HepG2 (cell line): ENCODE measurements at regions not wholly inside any gene's neighbourhood (a gene's known extent, or its start where the extent isn't known, plus 50 kb on each side); places are given as distances from the start of the nearest gene placed in this dataset.
A peak's percentile ranks its signal among the peaks of the same experiment; 100 is the strongest.

Source experiments
- ATAC-seq: fragments of 200-7000 bp; cut with Tn5 transposase; 3 replicates; pipeline ENCODE4 v1.9.1; 2020; ENCODE audit warnings: mild to moderate bottlenecking, moderate library complexity
- BruUV-seq: library from RNA; stranded (reverse); fragments of 400-500 nt; replicated peaks from 2 replicates; lab custom pipeline; 2021; lab: Mats Ljungman, UMichigan
- CTCF ChIA-PET: fragments of 300-600 bp; formaldehyde crosslinking; extraction: SDS; loops from one replicate; lab custom pipeline; 2021; ENCODE audit warnings: low total read pairs, inconsistent platforms, low intra/inter-chr PET ratio; lab: Yijun Ruan, JAX
- POLR2A ChIA-PET: fragments of 350-600 bp; sonication (Branson Sonifier 250); formaldehyde crosslinking; loops from one replicate; lab custom pipeline; 2020; ENCODE audit warnings: antibody characterized with exemption, inconsistent platforms; lab: Yijun Ruan, JAX
- DNase-seq: peaks from one replicate; pipeline ENCODE4 v3.0.0-alpha.2; 2015; ENCODE audit warnings: low spot score
- FAIRE-seq: peaks from 3 replicates; lab custom pipeline; 2011; peaks lifted over from hg19 to GRCh38; lab: Jason Lieb, UNC
- H2AFZ ChIP-seq: one replicate; pipeline ENCODE4 v1.6.1; 2011; ENCODE audit warnings: low read length, inconsistent platforms
- H3K27ac ChIP-seq: fragments of 300-600 bp; 3 replicates; pipeline ENCODE4 v1.8.0; 2011; ENCODE audit warnings: mixed run types, mild to moderate bottlenecking, mixed read lengths, low read length, inconsistent platforms; ENCODE audit not compliant: insufficient read depth; ENCODE audit errors: extremely low read length
- H3K27me3 ChIP-seq, 2 experiments: fragments of 200-600 bp in 1 of 2; 2 replicates in 1 of 2; 3 replicates in 1 of 2; pipeline versions ENCODE4 v1.6.0 to v1.8.0; 2011; ENCODE audit warnings: low read length in 2 of 2, mild to moderate bottlenecking in 2 of 2, moderate library complexity in 2 of 2, inconsistent platforms in 1 of 2; ENCODE audit not compliant: insufficient read depth in 2 of 2, control insufficient read depth in 1 of 2
- H3K36me3 ChIP-seq, 2 experiments: fragments of 200-600 bp in 1 of 2; replicated peaks in 1 of 2; 2 replicates in 1 of 2; 3 replicates in 1 of 2; pipeline versions ENCODE4 v1.5.1 to v1.8.0; 2011; ENCODE audit warnings: low read length in 2 of 2, inconsistent platforms in 1 of 2; ENCODE audit not compliant: insufficient read depth in 2 of 2, control insufficient read depth in 1 of 2
- H3K4me1 ChIP-seq: 2 replicates; pipeline ENCODE4 v1.5.1; 2012; ENCODE audit warnings: low read length, inconsistent platforms; ENCODE audit not compliant: insufficient read depth
- H3K4me2 ChIP-seq: 2 replicates; pipeline ENCODE4 v1.6.0; 2011; ENCODE audit warnings: low read depth, low read length, inconsistent platforms
- H3K4me3 ChIP-seq, 3 experiments: fragments of 200-600 bp in 1 of 3; sonication (generic), shearing (Covaris generic) in 1 of 3; replicated peaks in 1 of 3; 2 replicates each; pipeline ENCODE4 v1.5.1; 2011 to 2016; ENCODE audit warnings: low read length in 3 of 3, inconsistent platforms in 2 of 3, low read depth in 2 of 3, mild to moderate bottlenecking in 2 of 3, control low read depth in 1 of 3, mixed read lengths in 1 of 3; ENCODE audit not compliant: insufficient read depth in 1 of 3
- H3K79me2 ChIP-seq: one replicate; pipeline ENCODE4 v1.6.1; 2011; ENCODE audit warnings: low read length, inconsistent platforms; ENCODE audit not compliant: insufficient read depth
- H3K9ac ChIP-seq: 2 replicates; pipeline ENCODE4 v1.6.0; 2011; ENCODE audit warnings: mild to moderate bottlenecking, low read depth, low read length, inconsistent platforms; ENCODE audit not compliant: insufficient read depth
- H3K9me3 ChIP-seq: 2 replicates; pipeline ENCODE4 v1.5.1; 2012; ENCODE audit warnings: mild to moderate bottlenecking, low read length
- H4K20me1 ChIP-seq: 2 replicates; pipeline ENCODE4 v1.6.0; 2011; ENCODE audit warnings: inconsistent platforms, mild to moderate bottlenecking, low read length, moderate library complexity; ENCODE audit not compliant: insufficient read depth
- DMAP1 ChIP-seq: IDR thresholded peaks from 2 replicates; pipeline ENCODE4 v1.6.1; 2016
- EHMT2 ChIP-seq: fragments of 200-600 bp; sonication (generic); IDR thresholded peaks from 2 replicates; pipeline ENCODE4 v1.7.0; 2017; ENCODE audit warnings: antibody characterized with exemption, low read depth, low read length, borderline replicate concordance
- FOXA3 ChIP-seq: IDR thresholded peaks from 2 replicates; pipeline ENCODE4 v1.6.1; 2016; ENCODE audit warnings: missing genetic modification reagents, missing compliant biosample characterization
- HNF4A ChIP-seq: sonication (generic); formaldehyde crosslinking; IDR thresholded peaks from 2 replicates; pipeline ENCODE4 v1.4.0; 2020; ENCODE audit warnings: missing genetic modification reagents
- HNF4G ChIP-seq, 2 experiments: sonication (generic) in 1 of 2; formaldehyde crosslinking in 1 of 2; IDR thresholded peaks; 2 replicates each; pipeline versions ENCODE4 v1.4.0 to v1.6.1; 2011 to 2020; ENCODE audit warnings: borderline replicate concordance in 2 of 2, low read depth in 2 of 2, mild to moderate bottlenecking in 2 of 2, low read length in 1 of 2, missing genetic modification reagents in 1 of 2, moderate library complexity in 1 of 2
- MED13 ChIP-seq: sonication (generic); formaldehyde crosslinking; IDR thresholded peaks from 2 replicates; pipeline ENCODE4 v1.5.0; 2020; ENCODE audit warnings: missing genetic modification reagents
- NCOA2 ChIP-seq: sonication (generic); formaldehyde crosslinking; IDR thresholded peaks from 2 replicates; pipeline ENCODE4 v1.8.0; 2022; ENCODE audit warnings: inconsistent platforms
- NCOR1 ChIP-seq: fragments of 200-600 bp; sonication (generic); IDR thresholded peaks from 2 replicates; pipeline ENCODE4 v1.7.0; 2017; ENCODE audit warnings: antibody characterized with exemption, low read length, borderline replicate concordance
- SALL1 ChIP-seq: sonication (generic); formaldehyde crosslinking; IDR thresholded peaks from 2 replicates; pipeline ENCODE4 v1.8.0; 2022; ENCODE audit warnings: mild to moderate bottlenecking, missing genetic modification reagents
- SOX6 ChIP-seq, 2 experiments: fragments of 450-650 bp in 1 of 2; sonication (generic) in 1 of 2; formaldehyde crosslinking in 1 of 2; IDR thresholded peaks; 2 replicates each; pipeline versions ENCODE4 v1.4.0 to v1.6.1; 2017 to 2020; ENCODE audit warnings: antibody characterized with exemption in 1 of 2, mild to moderate bottlenecking in 1 of 2, missing genetic modification reagents in 1 of 2
- TEAD3 ChIP-seq: optimal IDR thresholded peaks from 2 replicates; pipeline ENCODE3; 2016; ENCODE audit warnings: borderline replicate concordance
- ZBTB3 ChIP-seq: sonication (generic); formaldehyde crosslinking; IDR thresholded peaks from 2 replicates; pipeline ENCODE4 v1.4.0; 2020; ENCODE audit warnings: low read depth, mild to moderate bottlenecking, moderate library complexity, missing genetic modification reagents, borderline replicate concordance
- ZNF317 ChIP-seq: sonication (generic); formaldehyde crosslinking; IDR thresholded peaks from 2 replicates; pipeline ENCODE4 v1.5.0; 2020; ENCODE audit warnings: mild to moderate bottlenecking, missing genetic modification reagents
- ZNF460 ChIP-seq: sonication (generic); formaldehyde crosslinking; IDR thresholded peaks from 2 replicates; pipeline ENCODE4 v1.5.1; 2020; ENCODE audit warnings: missing genetic modification reagents, mild to moderate bottlenecking, borderline replicate concordance
- ZNF546 ChIP-seq: sonication (generic); formaldehyde crosslinking; conservative IDR thresholded peaks from 2 replicates; pipeline ENCODE4 v1.8.1; 2023; ENCODE audit warnings: mild to moderate bottlenecking, missing genetic modification reagents
- ZNF549 ChIP-seq: sonication (generic); formaldehyde crosslinking; IDR thresholded peaks from 2 replicates; pipeline ENCODE4 v1.5.0; 2020; ENCODE audit warnings: missing genetic modification reagents
- ZNF644 ChIP-seq: IDR thresholded peaks from 2 replicates; pipeline ENCODE4 v1.6.1; 2016; ENCODE audit warnings: low read depth
- WGBS: methylation state at CpG from one replicate; pipeline ENCODE4 v1.1.6; 2017; ENCODE audit warnings: low lambda C conversion rate; 5-methylcytosine and 5-hydroxymethylcytosine counted together
- in situ Hi-C: cut with HindIII; loops from 2 replicates; pipeline ENCODE4 v1.10.0; 2017; ENCODE audit warnings: low pct_unique_long_range_greater_than_20kb; ENCODE audit not compliant: extremely low pct_ligation_motif_present
- intact Hi-C: fragments of 100-400 bp; cut with micrococcal nuclease; formaldehyde crosslinking; loops from one replicate; pipeline ENCODE4 v1.10.0; 2022; ENCODE audit not compliant: unreplicated experiment
- TF ChIP-seq, protein P1 (sequence below): sonication (generic); formaldehyde crosslinking; IDR thresholded peaks from 2 replicates; pipeline ENCODE4 v1.8.1; 2023; ENCODE audit warnings: mild to moderate bottlenecking, missing genetic modification reagents
- TF ChIP-seq, protein P2 (sequence below): sonication (generic); formaldehyde crosslinking; IDR thresholded peaks from 2 replicates; pipeline ENCODE4 v1.8.1; 2022; ENCODE audit warnings: mild to moderate bottlenecking, missing genetic modification reagents

GRCh38 chr2:106614511-106615291, 127.5 kb downstream of the CD8B2 start:
- no peaks in the 10 kb centered on the region; a peak in 1 of 5 replicates for H3K27me3 ChIP-seq
- H3K4me1 ChIP-seq, result peaks cover 16% of the 10 kb centered on the region
- in situ Hi-C loops (no loop called here), intact Hi-C loops (no loop called here)
- H2AFZ ChIP-seq, result no peak overlapping the region
- no TSS peak for BruUV-seq
- H4K20me1 ChIP-seq, result no peaks in the 10 kb centered on the region
- no peak overlapping the region for H3K9ac ChIP-seq
- 2% methylated on average over 5 of the region's 5 CpGs for WGBS
- H3K79me2 ChIP-seq, result no peaks in the 10 kb centered on the region
- peak overlapping the region; percentile 45 for H3K4me2 ChIP-seq
- H3K4me3 ChIP-seq, result peak overlapping the region in 1 of 3 experiments; percentile 4; a peak in 2 of 6 replicates
- ChIA-PET POLR2A (no interaction called here), CTCF (no interaction called here)
- H3K27ac ChIP-seq, result no peak overlapping the region
- peak; percentile 73 for DNase-seq
- H3K9me3 ChIP-seq, result peaks cover 4% of the 10 kb centered on the region; the same call in 1 of the 2 replicates
- ATAC-seq, result peak; percentile 99
- FAIRE-seq, result peak; percentile 34
- H3K36me3 ChIP-seq, result no peaks in the 10 kb centered on the region
- TF ChIP-seq ZNF317 (CRISPR knock-in tag), result peak; percentile 91
- peak; percentile 35; the same call in 1 of the 2 replicates for TF ChIP-seq SALL1 (CRISPR knock-in tag)
- TF ChIP-seq MED13 (CRISPR knock-in tag), result no peak
- no peak for TF ChIP-seq ZNF460 (CRISPR knock-in tag)
- no peak for TF ChIP-seq SOX6 (IDR thresholded peaks at IDR 0.05)
- 0 out of 2 replicates have a peak, but pooled peaks have one; percentile 8 for TF ChIP-seq SOX6 (CRISPR knock-in tag; IDR thresholded peaks at IDR 0.05)
- TF ChIP-seq, protein P1, sequence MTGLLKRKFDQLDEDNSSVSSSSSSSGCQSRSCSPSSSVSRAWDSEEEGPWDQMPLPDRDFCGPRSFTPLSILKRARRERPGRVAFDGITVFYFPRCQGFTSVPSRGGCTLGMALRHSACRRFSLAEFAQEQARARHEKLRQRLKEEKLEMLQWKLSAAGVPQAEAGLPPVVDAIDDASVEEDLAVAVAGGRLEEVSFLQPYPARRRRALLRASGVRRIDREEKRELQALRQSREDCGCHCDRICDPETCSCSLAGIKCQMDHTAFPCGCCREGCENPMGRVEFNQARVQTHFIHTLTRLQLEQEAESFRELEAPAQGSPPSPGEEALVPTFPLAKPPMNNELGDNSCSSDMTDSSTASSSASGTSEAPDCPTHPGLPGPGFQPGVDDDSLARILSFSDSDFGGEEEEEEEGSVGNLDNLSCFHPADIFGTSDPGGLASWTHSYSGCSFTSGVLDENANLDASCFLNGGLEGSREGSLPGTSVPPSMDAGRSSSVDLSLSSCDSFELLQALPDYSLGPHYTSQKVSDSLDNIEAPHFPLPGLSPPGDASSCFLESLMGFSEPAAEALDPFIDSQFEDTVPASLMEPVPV (CRISPR knock-in tag), result no peak
- TF ChIP-seq HNF4A (CRISPR knock-in tag), result peak; percentile 86
- TF ChIP-seq, protein P2, sequence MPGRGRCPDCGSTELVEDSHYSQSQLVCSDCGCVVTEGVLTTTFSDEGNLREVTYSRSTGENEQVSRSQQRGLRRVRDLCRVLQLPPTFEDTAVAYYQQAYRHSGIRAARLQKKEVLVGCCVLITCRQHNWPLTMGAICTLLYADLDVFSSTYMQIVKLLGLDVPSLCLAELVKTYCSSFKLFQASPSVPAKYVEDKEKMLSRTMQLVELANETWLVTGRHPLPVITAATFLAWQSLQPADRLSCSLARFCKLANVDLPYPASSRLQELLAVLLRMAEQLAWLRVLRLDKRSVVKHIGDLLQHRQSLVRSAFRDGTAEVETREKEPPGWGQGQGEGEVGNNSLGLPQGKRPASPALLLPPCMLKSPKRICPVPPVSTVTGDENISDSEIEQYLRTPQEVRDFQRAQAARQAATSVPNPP (CRISPR knock-in tag), result no peak
- 0 out of 2 replicates have a peak, but pooled peaks have one; percentile 22 for TF ChIP-seq DMAP1 (CRISPR knock-in tag)
- TF ChIP-seq ZBTB3 (CRISPR knock-in tag), result no peak
- TF ChIP-seq NCOA2 (CRISPR knock-in tag), result no peak
- peak; percentile 39; the same call in 1 of the 2 replicates for TF ChIP-seq NCOR1
- peak; percentile 98 for TF ChIP-seq ZNF549 (CRISPR knock-in tag)
- TF ChIP-seq ZNF546 (CRISPR knock-in tag), result no peak
- peak; percentile 45 for TF ChIP-seq TEAD3 (CRISPR knock-in tag)
- peak; percentile 9; the same call in 1 of the 2 replicates for TF ChIP-seq FOXA3
- peak; percentile 58; the same call in 1 of the 2 replicates for TF ChIP-seq ZNF644 (CRISPR knock-in tag)
- TF ChIP-seq EHMT2, result peak; percentile 28; the same call in 1 of the 2 replicates
- TF ChIP-seq HNF4G (IDR thresholded peaks at IDR 0.05; ENCODE audit: borderline replicate concordance, low read depth, low read length), result peak; percentile 25; the same call in 1 of the 2 replicates
- peak; percentile 33; the same call in 1 of the 2 replicates for TF ChIP-seq HNF4G (CRISPR knock-in tag; IDR thresholded peaks at IDR 0.05; ENCODE audit: borderline replicate concordance, low read depth)
